GM21576 (cell line): ENCODE measurements at regions not wholly inside any gene's neighbourhood (a gene's known extent, or its start where the extent isn't known, plus 50 kb on each side); places are given as distances from the start of the nearest gene placed in this dataset.
A peak's percentile ranks its signal among the peaks of the same experiment; 100 is the strongest.

Experiments
- ATAC-seq: cut with Tn5 transposase; IDR thresholded peaks from one replicate; pipeline ENCODE4 v1.9.1; 2021; ENCODE audit warnings: mild to moderate bottlenecking, moderate library complexity; ENCODE audit not compliant: unreplicated experiment

DNA sequence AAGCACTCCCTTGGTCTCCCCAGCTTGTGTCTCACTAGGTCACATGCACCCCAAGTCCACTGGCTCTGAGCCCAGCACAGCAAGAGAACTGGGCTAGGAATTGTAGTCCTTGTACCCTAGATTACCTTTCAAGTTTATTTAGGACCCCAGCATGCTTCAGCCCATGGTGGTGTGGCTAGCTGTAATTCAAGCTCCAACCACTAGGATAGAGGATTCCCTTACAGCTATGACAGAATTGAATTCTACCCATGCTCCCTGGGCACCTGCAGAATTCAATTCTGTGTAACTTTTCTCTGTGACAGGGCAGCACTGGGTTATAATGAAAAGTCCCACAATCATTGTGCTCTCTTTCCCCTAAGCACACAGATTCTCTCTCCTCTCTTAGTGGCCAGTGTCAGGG is 253.8 kb upstream of the DMD start:
- no peak for ATAC-seq

DNA sequence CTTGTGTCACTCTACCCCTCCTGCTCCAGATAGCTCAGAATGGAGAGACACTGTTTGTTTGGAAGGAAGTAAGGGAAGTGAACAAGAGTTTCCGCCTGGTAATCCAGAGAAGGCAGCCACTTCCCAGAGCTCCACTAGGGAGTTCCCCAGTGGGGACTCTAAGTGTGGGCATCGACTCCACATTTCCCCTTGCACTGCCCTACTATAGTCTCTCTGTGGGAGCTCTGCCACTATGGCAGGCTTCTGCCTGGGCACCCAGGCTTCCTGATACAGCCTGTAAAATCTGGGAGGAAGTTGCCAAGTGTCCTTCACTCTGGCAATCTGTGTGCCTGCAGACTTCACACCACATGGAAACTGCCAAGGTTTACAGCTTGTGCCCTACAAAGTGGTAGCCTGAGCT is 245.8 kb upstream of the DMD start:
- ATAC-seq = no peak

GRCh38 chrX:33447285-33447684 is 235.9 kb upstream of the DMD start:
- no peak for ATAC-seq

DNA sequence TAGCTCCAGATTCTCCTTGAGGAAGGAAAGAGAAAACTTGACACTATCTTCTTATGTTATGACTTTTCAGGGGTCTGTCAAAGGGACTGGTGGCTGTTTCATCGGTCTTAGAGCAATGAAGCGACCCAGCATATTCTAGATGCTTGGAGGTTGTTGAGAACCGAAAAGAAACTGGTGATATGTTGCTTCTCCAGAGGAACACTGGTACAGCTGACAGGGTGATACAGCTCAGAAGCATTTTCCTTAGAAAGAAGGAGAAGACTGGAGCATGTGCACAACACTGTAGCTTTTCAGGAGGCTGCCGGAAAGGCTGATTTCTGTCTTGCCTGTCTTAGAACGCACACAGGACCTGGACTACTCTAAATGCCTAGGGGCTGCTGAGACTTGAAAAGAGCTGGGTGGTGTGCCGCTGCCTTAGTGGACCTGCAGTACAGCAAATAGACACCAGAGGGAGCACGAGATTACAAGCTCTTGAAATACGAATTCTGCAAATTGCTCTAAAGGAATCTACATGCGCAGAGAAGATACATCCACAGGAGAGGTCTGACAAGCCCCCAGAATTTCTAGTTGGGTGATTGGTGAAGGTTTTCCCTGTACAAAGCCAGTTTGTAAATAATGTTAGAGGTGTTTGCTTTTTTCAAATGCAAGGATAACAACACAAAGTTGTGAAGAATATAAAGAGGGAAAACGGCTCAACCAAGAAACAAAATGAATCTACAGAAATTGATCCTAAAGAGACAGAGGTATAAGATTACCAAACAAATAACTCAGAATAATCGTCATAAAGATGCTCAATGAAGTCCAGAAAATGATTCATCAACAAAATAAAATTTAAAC is 223.1 kb upstream of the DMD start:
- peak; percentile 70 for ATAC-seq

DNA sequence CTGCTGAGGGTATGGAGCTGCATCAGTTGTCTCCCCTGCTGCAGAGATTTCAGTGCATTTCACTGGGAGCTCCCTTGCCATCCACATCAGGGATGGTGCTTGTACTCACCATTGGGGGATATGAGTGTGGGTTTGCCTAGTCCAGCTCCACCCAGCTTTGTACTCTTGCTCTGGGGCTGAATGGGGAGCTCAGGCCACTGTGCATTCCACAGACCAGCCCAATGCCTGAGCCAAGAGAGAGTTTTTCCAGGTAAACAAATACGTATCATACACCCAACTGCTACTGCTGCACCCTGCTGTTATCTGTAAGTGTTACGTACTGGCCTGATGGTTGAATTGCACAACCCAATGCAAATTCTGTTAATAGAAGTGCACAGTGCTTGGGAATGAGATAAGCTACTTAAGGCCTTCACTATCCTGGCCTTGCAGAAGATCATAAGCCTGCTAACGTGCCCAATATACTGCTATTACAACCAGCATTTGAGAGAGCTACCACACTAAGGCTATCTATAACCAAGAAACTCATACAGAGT is 205.0 kb upstream of the DMD start:
- ATAC-seq = no peak

GRCh38 chrX:33415459-33415858 is 204.1 kb upstream of the DMD start:
- no peak for ATAC-seq

GRCh38 chrX:33385546-33385945 is 174.2 kb upstream of the DMD start:
- no peak for ATAC-seq

- no peak for ATAC-seq
These were observed 168.5 kb upstream of the DMD start for GRCh38 chrX:33379839-33380238.

- no peak for ATAC-seq
These were observed 146.3 kb upstream of the DMD start for GRCh38 chrX:33357606-33358005.

GRCh38 chrX:33339219-33339618 is 127.9 kb upstream of the DMD start:
- no peak for ATAC-seq

DNA sequence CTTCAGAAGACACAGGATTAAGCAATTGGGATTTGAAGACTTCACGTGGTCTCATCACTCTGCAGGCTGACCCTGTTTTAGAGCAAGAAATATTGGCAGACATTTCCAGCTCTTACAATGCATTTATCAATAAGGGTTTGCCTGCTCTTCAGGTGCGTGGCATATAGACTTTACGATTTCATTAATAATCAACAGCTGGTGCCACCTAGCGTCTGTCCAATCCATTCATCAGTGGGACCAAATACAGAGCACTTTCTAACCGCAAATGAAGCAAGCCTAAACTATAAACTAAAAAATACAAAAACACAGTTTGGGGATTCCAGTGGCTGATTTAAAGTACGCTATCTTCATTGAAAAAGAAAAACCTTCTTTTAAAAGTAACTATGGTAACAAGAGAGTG is 125.4 kb upstream of the DMD start:
- no peak for ATAC-seq

- ATAC-seq = no peak
These were observed 121.9 kb upstream of the DMD start for GRCh38 chrX:33333271-33333670.

- ATAC-seq = no peak
These were observed 119.4 kb upstream of the DMD start for GRCh38 chrX:33330798-33331197.

DNA sequence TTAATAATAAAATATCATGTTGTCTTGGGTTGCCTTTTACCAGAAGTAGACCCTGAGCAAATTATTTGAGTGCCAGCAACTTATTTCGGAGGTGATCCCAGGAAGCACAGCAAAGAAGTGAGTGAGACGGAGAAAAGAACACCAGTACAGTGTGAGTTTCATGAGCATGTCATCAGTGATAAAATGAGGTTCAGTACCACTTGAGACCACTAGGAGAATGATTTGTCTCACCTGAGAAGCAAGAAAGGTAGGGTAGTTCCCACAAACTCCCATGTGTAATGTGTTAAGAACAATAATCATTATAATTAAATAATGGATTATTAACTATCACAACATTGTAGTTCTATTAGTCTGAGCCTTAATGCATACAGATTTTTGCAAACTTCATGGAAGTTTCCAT is 112.8 kb upstream of the DMD start:
- no peak for ATAC-seq

GRCh38 chrX:33307911-33308354 is 96.6 kb upstream of the DMD start:
- ATAC-seq = no peak

DNA sequence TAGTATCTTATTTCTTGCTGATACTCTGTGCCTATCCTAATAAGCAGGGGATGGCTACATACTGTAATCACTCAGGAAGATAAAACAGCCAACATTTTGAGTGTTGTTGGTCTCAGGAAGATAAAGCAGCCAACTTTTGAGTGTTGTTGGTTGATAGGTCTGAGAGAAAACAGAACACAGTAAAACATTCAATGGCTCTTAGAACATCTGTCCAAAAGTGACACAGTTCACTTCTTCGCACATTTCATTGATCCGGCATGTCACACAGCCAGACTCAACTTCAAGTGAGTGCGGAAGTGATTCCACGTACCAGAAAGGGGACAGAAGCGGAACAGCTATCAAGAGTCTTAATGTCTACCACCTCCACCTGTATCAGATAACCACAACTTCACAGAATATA is 87.3 kb upstream of the DMD start:
- ATAC-seq = no peak

DNA sequence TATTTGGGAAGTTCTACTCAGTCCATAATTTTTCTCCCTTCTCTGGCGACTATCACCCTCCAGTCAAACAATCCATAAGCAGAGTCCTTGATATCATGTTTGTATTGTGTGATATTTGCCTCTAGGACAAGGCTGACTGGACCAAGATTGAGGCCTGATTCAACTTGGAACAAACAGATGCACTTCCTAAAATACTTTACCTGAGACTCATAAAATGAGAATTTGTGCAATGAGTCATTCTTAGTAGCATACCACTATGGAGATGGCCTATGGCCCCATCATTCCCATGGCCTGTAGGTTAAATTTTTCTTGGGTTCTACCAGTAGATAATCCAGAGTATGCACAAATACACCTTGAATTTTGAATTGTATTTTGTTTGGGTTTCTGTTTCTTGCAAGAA is 74.2 kb upstream of the DMD start:
- ATAC-seq = no peak

GRCh38 chrX:33277046-33277445 is 65.7 kb upstream of the DMD start:
- ATAC-seq = no peak

GRCh38 chrX:33273535-33273934 is 62.2 kb upstream of the DMD start:
- no peak for ATAC-seq

GRCh38 chrX:33272986-33273385 is 61.6 kb upstream of the DMD start:
- ATAC-seq = no peak
